Memory B cell (primary cell): ENCODE measurements at regions not wholly inside any gene's neighbourhood (a gene's known extent, or its start where the extent isn't known, plus 50 kb on each side); places are given as distances from the start of the nearest gene placed in this dataset.

Experiments
- ATAC-seq: fragments of 150-1000 bp; cut with Tn5 transposase; 2 replicates; pipeline ENCODE4 v1.10.0; 2021; ENCODE audit warnings: low read depth, mild to moderate bottlenecking, moderate library complexity
- DNase-seq, 2 donors: peaks; one replicate each; pipeline ENCODE4 v3.0.0; 2022; ENCODE audit warnings: low spot score in 2 of 2
- H3K27ac Mint-ChIP-seq: one replicate; pipeline ENCODE4 v1.8.0; 2022; ENCODE audit warnings: mild to moderate bottlenecking, moderate library complexity, mixed read lengths
- H3K27me3 Mint-ChIP-seq: one replicate; pipeline ENCODE4 v1.8.0; 2022; ENCODE audit warnings: mixed read lengths
- H3K36me3 Mint-ChIP-seq: one replicate; pipeline ENCODE4 v1.8.0; 2022; ENCODE audit warnings: mild to moderate bottlenecking, mixed read lengths
- H3K4me1 Mint-ChIP-seq: one replicate; pipeline ENCODE4 v1.8.0; 2022; ENCODE audit warnings: mixed read lengths
- H3K4me3 Mint-ChIP-seq: one replicate; pipeline ENCODE4 v1.8.0; 2022; ENCODE audit warnings: mild to moderate bottlenecking, moderate library complexity, mixed read lengths
- H3K9me3 Mint-ChIP-seq: one replicate; pipeline ENCODE4 v1.8.0; 2022; ENCODE audit warnings: mixed read lengths

GRCh38 chr4:116531026-116531425 is 554.4 kb downstream of the TRAM1L1 start:
- H3K27me3 Mint-ChIP-seq = no peaks in the 10 kb centered on the region
- no peaks in the 10 kb centered on the region for H3K4me1 Mint-ChIP-seq
- DNase-seq (no peak), ATAC-seq (no peak)
- peaks cover 2% of the 10 kb centered on the region for H3K9me3 Mint-ChIP-seq
- H3K36me3 Mint-ChIP-seq = no peaks in the 10 kb centered on the region
- no peak overlapping the region for H3K27ac Mint-ChIP-seq
- no peak overlapping the region for H3K4me3 Mint-ChIP-seq

- Mint-ChIP-seq H3K27me3 (no peaks in the 10 kb centered on the region), H3K9me3 (peaks cover 2% of the 10 kb centered on the region), H3K4me1 (no peaks in the 10 kb centered on the region), H3K27ac (no peak overlapping the region), H3K4me3 (no peak overlapping the region), H3K36me3 (no peaks in the 10 kb centered on the region)
- ATAC-seq = no peak
- DNase-seq = no peak
Observed at GRCh38 chr4:116530048-116530447, 555.3 kb downstream of the TRAM1L1 start.

DNA sequence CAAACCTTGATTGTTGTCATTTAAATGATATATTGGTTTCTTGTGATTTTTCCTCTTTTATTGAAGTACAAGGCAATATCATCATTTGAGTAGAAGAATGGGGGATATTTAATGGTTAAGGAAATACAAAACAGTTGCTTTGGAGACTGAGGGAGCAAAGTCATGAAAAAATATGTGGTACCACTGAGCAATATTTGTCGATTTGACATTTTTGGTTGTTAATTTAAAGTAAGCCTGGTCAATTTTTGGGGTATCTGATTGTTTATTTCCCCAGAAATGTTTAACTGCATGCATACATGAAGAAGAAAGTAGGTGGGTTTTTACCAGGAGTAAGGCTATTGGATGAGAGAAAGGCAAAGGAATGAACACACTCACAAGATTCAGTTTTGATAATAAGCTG is 556.2 kb downstream of the TRAM1L1 start:
- Mint-ChIP-seq H3K4me3 (no peak overlapping the region), H3K4me1 (no peaks in the 10 kb centered on the region), H3K27ac (no peak overlapping the region), H3K27me3 (no peaks in the 10 kb centered on the region), H3K9me3 (peaks cover 2% of the 10 kb centered on the region), H3K36me3 (no peaks in the 10 kb centered on the region)
- DNase-seq = no peak
- ATAC-seq = no peak

DNA sequence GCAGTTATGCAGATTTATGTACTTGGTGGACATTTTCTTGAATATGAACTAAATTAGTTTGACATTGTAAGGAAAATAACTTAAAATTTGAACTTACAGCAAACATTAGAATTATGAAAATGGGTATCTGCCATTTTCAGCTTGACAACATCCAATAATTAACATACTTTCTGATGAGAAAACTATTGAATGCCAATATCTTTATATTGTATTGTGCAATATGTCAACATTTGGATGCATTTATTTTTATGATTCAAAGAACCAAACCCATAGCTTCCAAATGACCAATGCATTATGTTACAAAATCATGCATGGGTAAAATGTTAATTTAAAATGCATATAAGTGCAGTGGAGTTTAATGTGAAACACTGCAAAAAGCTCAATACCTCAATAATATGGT is 562.5 kb downstream of the TRAM1L1 start:
- Mint-ChIP-seq H3K4me1 (no peaks in the 10 kb centered on the region), H3K36me3 (no peaks in the 10 kb centered on the region), H3K4me3 (no peak overlapping the region), H3K9me3 (peaks cover 7% of the 10 kb centered on the region), H3K27me3 (no peaks in the 10 kb centered on the region), H3K27ac (no peak overlapping the region)
- no peak for DNase-seq
- no peak for ATAC-seq

GRCh38 chr4:116520886-116521285 is 564.5 kb downstream of the TRAM1L1 start:
- Mint-ChIP-seq H3K9me3 (peaks cover 12% of the 10 kb centered on the region), H3K4me1 (no peaks in the 10 kb centered on the region), H3K4me3 (no peak overlapping the region), H3K36me3 (no peaks in the 10 kb centered on the region), H3K27me3 (no peaks in the 10 kb centered on the region), H3K27ac (no peak overlapping the region)
- no peak for ATAC-seq
- DNase-seq = no peak

DNA sequence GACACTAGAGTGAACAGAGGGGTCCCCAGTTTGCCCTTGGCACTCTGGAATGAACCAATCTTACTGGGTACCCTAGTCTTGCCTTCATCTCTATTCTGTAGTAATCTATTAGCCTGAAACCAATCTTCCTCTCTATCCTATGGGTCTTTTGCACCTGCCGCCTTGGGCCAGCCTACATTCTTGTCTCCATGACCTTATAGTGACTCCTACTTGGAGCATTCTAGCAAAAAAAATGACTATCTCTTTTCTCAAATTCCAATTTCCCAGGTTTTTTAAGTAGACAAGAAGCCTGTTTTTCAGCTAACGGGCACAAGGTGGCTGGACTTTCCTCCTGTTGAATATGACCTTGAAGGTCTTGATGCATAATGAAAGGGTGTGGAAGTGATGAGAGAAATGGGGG is 568.7 kb downstream of the TRAM1L1 start:
- Mint-ChIP-seq H3K9me3 (peaks cover 11% of the 10 kb centered on the region), H3K27me3 (no peaks in the 10 kb centered on the region), H3K4me1 (no peaks in the 10 kb centered on the region), H3K36me3 (no peaks in the 10 kb centered on the region), H3K4me3 (no peak overlapping the region), H3K27ac (no peak overlapping the region)
- DNase-seq (no peak), ATAC-seq (no peak)

DNA sequence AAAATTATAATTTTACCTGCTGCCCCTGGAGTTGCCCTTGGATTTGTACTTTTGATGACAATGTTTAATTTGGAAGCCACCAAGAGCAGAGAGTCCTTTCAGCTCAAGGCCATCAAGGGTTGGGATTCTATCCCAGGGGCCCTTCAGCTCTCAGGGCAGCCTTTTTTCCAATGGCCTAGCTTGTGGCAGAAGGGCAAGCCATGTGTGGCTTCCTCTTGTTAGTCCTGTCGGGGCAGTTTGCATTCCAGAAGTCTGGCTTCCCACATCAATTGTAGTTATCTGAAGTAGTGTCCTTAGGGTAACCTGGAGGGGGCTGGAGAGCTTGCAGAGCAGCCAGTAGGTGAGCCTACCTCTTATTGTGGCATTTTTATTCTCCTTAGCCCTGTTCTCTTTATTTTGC is 569.4 kb downstream of the TRAM1L1 start:
- no peaks in the 10 kb centered on the region for H3K36me3 Mint-ChIP-seq

DNA sequence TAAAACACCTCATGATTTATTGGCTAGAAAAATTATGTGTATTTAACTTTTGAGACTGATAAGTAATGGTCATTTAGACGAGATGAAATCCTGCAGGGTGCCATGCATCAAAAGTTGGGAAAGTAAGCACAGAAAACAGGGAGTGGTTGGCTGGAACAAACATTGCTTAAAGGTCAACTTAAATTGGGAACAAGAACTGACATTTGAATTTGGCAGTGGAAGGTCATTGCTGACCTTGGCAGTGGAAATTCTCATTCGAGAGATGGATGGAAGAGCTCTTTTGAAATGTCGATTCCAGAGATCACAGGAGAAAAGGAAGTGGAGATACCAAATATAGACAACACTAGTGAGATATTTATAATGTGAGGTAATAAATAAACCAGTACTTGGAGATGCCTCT is 572.8 kb downstream of the TRAM1L1 start:
- Mint-ChIP-seq H3K36me3 (no peaks in the 10 kb centered on the region), H3K27me3 (no peaks in the 10 kb centered on the region), H3K4me3 (no peak overlapping the region), H3K27ac (no peak overlapping the region), H3K4me1 (no peaks in the 10 kb centered on the region), H3K9me3 (peaks cover 5% of the 10 kb centered on the region)
- ATAC-seq (no peak), DNase-seq (no peak)

More for the DNA sequence above, 569.4 kb downstream of the TRAM1L1 start:
- H3K27ac Mint-ChIP-seq = no peak overlapping the region
- no peak overlapping the region for H3K4me3 Mint-ChIP-seq
- ATAC-seq (no peak), DNase-seq (no peak)
- no peaks in the 10 kb centered on the region for H3K4me1 Mint-ChIP-seq
- H3K9me3 Mint-ChIP-seq = peaks cover 11% of the 10 kb centered on the region
- no peaks in the 10 kb centered on the region for H3K27me3 Mint-ChIP-seq

GRCh38 chr4:116501954-116502353 is 583.4 kb downstream of the TRAM1L1 start:
- H3K4me3 Mint-ChIP-seq = no peak overlapping the region
- H3K36me3 Mint-ChIP-seq = no peaks in the 10 kb centered on the region
- H3K27ac Mint-ChIP-seq = no peak overlapping the region
- ATAC-seq (no peak), DNase-seq (no peak)
- H3K4me1 Mint-ChIP-seq = no peaks in the 10 kb centered on the region
- H3K27me3 Mint-ChIP-seq = no peaks in the 10 kb centered on the region
- peaks cover 5% of the 10 kb centered on the region for H3K9me3 Mint-ChIP-seq

DNA sequence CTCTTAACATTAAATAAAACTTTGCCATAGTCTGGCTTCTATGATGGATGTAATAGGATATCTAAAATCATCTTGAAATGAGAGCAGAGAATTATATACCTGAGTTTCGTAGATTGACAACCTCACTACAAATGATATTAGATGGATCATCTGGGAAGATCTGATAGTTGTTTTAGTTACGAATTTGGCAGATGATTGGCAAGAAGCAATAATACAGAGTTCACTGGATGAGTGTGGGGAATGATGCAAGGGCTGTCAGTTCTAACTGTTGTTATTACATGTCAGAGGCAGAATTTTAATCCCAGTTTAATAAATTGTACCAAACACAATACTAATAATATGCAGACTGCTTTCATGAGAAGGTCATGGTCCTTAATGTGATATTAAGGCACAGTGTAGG is 585.2 kb downstream of the TRAM1L1 start:
- H3K9me3 Mint-ChIP-seq = peaks cover 3% of the 10 kb centered on the region
- H3K4me3 Mint-ChIP-seq = no peak overlapping the region
- no peak for DNase-seq
- H3K4me1 Mint-ChIP-seq = no peaks in the 10 kb centered on the region
- no peak for ATAC-seq
- H3K36me3 Mint-ChIP-seq = no peaks in the 10 kb centered on the region
- H3K27me3 Mint-ChIP-seq = no peaks in the 10 kb centered on the region
- H3K27ac Mint-ChIP-seq = no peak overlapping the region

GRCh38 chr4:116489739-116490138 is 595.6 kb downstream of the TRAM1L1 start:
- Mint-ChIP-seq H3K9me3 (peaks cover 5% of the 10 kb centered on the region), H3K4me3 (no peak overlapping the region), H3K27me3 (no peaks in the 10 kb centered on the region), H3K27ac (no peak overlapping the region), H3K4me1 (no peaks in the 10 kb centered on the region), H3K36me3 (no peaks in the 10 kb centered on the region)
- DNase-seq (no peak), ATAC-seq (no peak)

DNA sequence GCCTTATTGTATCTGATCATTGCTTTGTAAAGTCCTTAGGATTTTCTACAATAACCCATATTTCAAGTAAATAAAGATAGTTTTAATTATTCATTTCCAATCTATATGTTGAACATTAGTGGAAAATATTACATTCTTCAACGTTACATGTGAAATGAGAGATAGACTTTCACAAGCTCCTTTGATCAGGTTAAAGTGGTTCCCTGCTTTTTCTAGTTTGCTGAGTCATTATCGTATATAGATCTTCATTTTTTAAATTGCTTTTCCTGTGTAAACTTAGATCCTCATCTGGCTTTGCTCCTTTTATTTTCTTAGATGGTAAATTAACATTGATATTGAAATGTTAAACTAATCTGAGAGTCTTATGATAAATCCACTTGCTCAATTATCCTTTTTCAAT is 599.0 kb downstream of the TRAM1L1 start:
- DNase-seq (no peak), ATAC-seq (no peak)
- Mint-ChIP-seq H3K36me3 (no peaks in the 10 kb centered on the region), H3K9me3 (peaks cover 5% of the 10 kb centered on the region), H3K27ac (no peak overlapping the region), H3K4me1 (no peaks in the 10 kb centered on the region), H3K27me3 (no peaks in the 10 kb centered on the region), H3K4me3 (no peak overlapping the region)

- H3K36me3 Mint-ChIP-seq = no peaks in the 10 kb centered on the region
- DNase-seq = no peak
- peaks cover 3% of the 10 kb centered on the region for H3K9me3 Mint-ChIP-seq
- H3K27ac Mint-ChIP-seq = no peak overlapping the region
- no peaks in the 10 kb centered on the region for H3K4me1 Mint-ChIP-seq
- no peak for ATAC-seq
- H3K27me3 Mint-ChIP-seq = no peaks in the 10 kb centered on the region
- H3K4me3 Mint-ChIP-seq = no peak overlapping the region
Observed at GRCh38 chr4:116480546-116480945, 604.8 kb downstream of the TRAM1L1 start.

DNA sequence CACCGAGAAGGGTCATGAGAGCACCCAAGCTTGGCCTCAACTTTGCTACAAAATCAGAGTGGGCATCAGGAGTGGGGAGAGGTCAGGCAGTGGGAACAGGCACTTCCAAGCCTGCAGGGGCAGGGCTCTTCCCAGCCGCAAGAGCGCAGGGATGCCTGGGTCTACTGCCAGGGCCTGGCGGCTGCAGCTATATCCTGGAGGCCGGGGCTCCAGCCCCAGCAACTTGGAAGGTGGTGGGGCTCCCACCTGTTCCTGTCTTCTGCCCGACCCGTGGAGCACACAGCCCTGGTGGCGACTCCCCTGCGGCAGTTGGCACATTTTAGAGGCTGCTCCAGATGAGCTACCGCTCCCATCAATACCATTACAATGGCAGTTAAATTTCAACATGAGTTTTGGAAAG is 607.0 kb downstream of the TRAM1L1 start:
- Mint-ChIP-seq H3K27ac (no peak overlapping the region), H3K36me3 (no peaks in the 10 kb centered on the region), H3K27me3 (no peaks in the 10 kb centered on the region), H3K4me1 (no peaks in the 10 kb centered on the region), H3K9me3 (peaks cover 3% of the 10 kb centered on the region), H3K4me3 (no peak overlapping the region)
- DNase-seq (no peak), ATAC-seq (no peak)

- Mint-ChIP-seq H3K27ac (no peak overlapping the region), H3K27me3 (no peaks in the 10 kb centered on the region), H3K4me1 (no peaks in the 10 kb centered on the region), H3K36me3 (no peaks in the 10 kb centered on the region), H3K9me3 (peaks cover 7% of the 10 kb centered on the region), H3K4me3 (no peak overlapping the region)
- no peak for DNase-seq
- no peak for ATAC-seq
Observed at GRCh38 chr4:116469582-116469981, 615.8 kb downstream of the TRAM1L1 start.

GRCh38 chr4:116453127-116453526 is 632.2 kb downstream of the TRAM1L1 start:
- ATAC-seq (no peak), DNase-seq (no peak)
- H3K4me3 Mint-ChIP-seq = no peak overlapping the region
- no peaks in the 10 kb centered on the region for H3K9me3 Mint-ChIP-seq
- no peak overlapping the region for H3K27ac Mint-ChIP-seq
- H3K27me3 Mint-ChIP-seq = no peaks in the 10 kb centered on the region
- no peaks in the 10 kb centered on the region for H3K4me1 Mint-ChIP-seq
- H3K36me3 Mint-ChIP-seq = no peaks in the 10 kb centered on the region
